CD14-positive monocyte (primary cell): ENCODE measurements at regions not wholly inside any gene's neighbourhood (a gene's known extent, or its start where the extent isn't known, plus 50 kb on each side); places are given as distances from the start of the nearest gene placed in this dataset.

Experiments used
- DNase-seq, 3 donors: peaks; one replicate each; pipeline ENCODE4 v3.0.0-alpha.2; 2011 to 2022
- H2AFZ ChIP-seq: 2 replicates; pipeline ENCODE4 v1.6.0; 2012; ENCODE audit warnings: mild to moderate bottlenecking, low read depth, low read length, inconsistent platforms; ENCODE audit not compliant: insufficient read depth, poor library complexity, severe bottlenecking
- H3K27ac ChIP-seq, 2 donors: 1 replicate in 1 of 2; 2 replicates in 1 of 2; pipeline ENCODE4 v1.5.1; 2012 to 2013; ENCODE audit warnings: low read length in 2 of 2, control low read depth in 1 of 2, inconsistent platforms in 1 of 2, low read depth in 1 of 2, mild to moderate bottlenecking in 1 of 2
- H3K27me3 ChIP-seq, 2 donors: one replicate each; pipeline versions ENCODE4 v1.6.0 to v1.6.1; 2011 to 2013; ENCODE audit warnings: low read length in 2 of 2; ENCODE audit not compliant: control insufficient read depth in 2 of 2, insufficient read depth in 2 of 2
- H3K36me3 ChIP-seq, 2 donors: replicated peaks in 1 of 2; 1 replicate in 1 of 2; 2 replicates in 1 of 2; pipeline versions ENCODE4 v1.5.1 to v1.6.1; 2012 to 2013; ENCODE audit warnings: low read length in 2 of 2, control low read depth in 1 of 2, inconsistent platforms in 1 of 2, mild to moderate bottlenecking in 1 of 2; ENCODE audit not compliant: insufficient read depth in 2 of 2, control insufficient read depth in 1 of 2
- H3K4me1 ChIP-seq, 2 donors: 1 replicate in 1 of 2; 2 replicates in 1 of 2; pipeline versions ENCODE4 v1.5.1 to v1.6.1; 2012 to 2013; ENCODE audit warnings: low read length in 2 of 2, control low read depth in 1 of 2, inconsistent platforms in 1 of 2, mild to moderate bottlenecking in 1 of 2, moderate library complexity in 1 of 2; ENCODE audit not compliant: insufficient read depth in 2 of 2, control insufficient read depth in 1 of 2
- H3K4me2 ChIP-seq: replicated peaks from 2 replicates; pipeline ENCODE3; 2012; ENCODE audit warnings: low read length, moderate library complexity, mild to moderate bottlenecking; ENCODE audit not compliant: poor library complexity, severe bottlenecking; ENCODE audit errors: extremely low read depth
- H3K4me3 ChIP-seq, 3 experiments: fragments of 200-600 bp in 1 of 3; sonication (generic) in 1 of 3; replicated peaks in 1 of 3; 1 replicate in 2 of 3; 2 replicates in 1 of 3; pipeline ENCODE4 v1.5.1; 2011 to 2013; ENCODE audit warnings: low read length in 3 of 3, mild to moderate bottlenecking in 3 of 3, control low read depth in 2 of 3, low read depth in 2 of 3, inconsistent platforms in 1 of 3, moderate library complexity in 1 of 3
- H3K79me2 ChIP-seq: 2 replicates; pipeline ENCODE4 v1.6.0; 2012; ENCODE audit warnings: mild to moderate bottlenecking, control low read depth, inconsistent platforms, low read length, moderate library complexity; ENCODE audit not compliant: insufficient read depth
- H3K9ac ChIP-seq: 2 replicates; pipeline ENCODE4 v1.6.0; 2017; ENCODE audit warnings: low read length, mild to moderate bottlenecking; ENCODE audit not compliant: insufficient read depth, poor library complexity, severe bottlenecking
- H3K9me3 ChIP-seq, 2 donors: replicated peaks in 1 of 2; 1 replicate in 1 of 2; 2 replicates in 1 of 2; pipeline versions ENCODE4 v1.5.1 to v1.6.1; 2012 to 2013; ENCODE audit warnings: low read length in 2 of 2, control low read depth in 1 of 2; ENCODE audit not compliant: control insufficient read depth in 1 of 2, insufficient read depth in 1 of 2
- H4K20me1 ChIP-seq: 2 replicates; pipeline ENCODE4 v1.6.0; 2012; ENCODE audit warnings: mild to moderate bottlenecking, low read length, control low read depth, moderate library complexity; ENCODE audit not compliant: insufficient read depth
- H3K27ac Mint-ChIP-seq, 7 donors: one replicate each; pipeline ENCODE4 v1.8.0; 2020; ENCODE audit warnings: mild to moderate bottlenecking in 7 of 7, mixed read lengths in 7 of 7, moderate library complexity in 6 of 7, inconsistent platforms in 2 of 7
- H3K27me3 Mint-ChIP-seq, 3 donors: one replicate each; pipeline ENCODE4 v1.8.0; 2021 to 2022; ENCODE audit warnings: low read depth in 3 of 3, mild to moderate bottlenecking in 3 of 3, mixed read lengths in 3 of 3, moderate library complexity in 3 of 3, inconsistent platforms in 1 of 3
- H3K36me3 Mint-ChIP-seq, 2 donors: one replicate each; pipeline ENCODE4 v1.8.0; 2020; ENCODE audit warnings: mixed read lengths in 2 of 2, inconsistent platforms in 1 of 2, mild to moderate bottlenecking in 1 of 2
- H3K4me1 Mint-ChIP-seq: one replicate; pipeline ENCODE4 v1.8.0; 2020; ENCODE audit warnings: mild to moderate bottlenecking, mixed read lengths
- H3K4me3 Mint-ChIP-seq, 2 donors: one replicate each; pipeline ENCODE4 v1.8.0; 2020; ENCODE audit warnings: mild to moderate bottlenecking in 2 of 2, mixed read lengths in 2 of 2, moderate library complexity in 1 of 2
- H3K9me3 Mint-ChIP-seq, 7 donors: one replicate each; pipeline ENCODE4 v1.8.0; 2020 to 2022; ENCODE audit warnings: mixed read lengths in 7 of 7, mild to moderate bottlenecking in 6 of 7, moderate library complexity in 6 of 7, inconsistent platforms in 2 of 7
- WGBS: methylation state at CpG from one replicate; pipeline ENCODE4 v1.1.5; 2013; ENCODE audit warnings: missing lambda C conversion rate; ENCODE audit not compliant: insufficient coverage; 5-methylcytosine and 5-hydroxymethylcytosine counted together
- intact Hi-C, 2 donors: fragments of 100-400 bp; cut with micrococcal nuclease; formaldehyde crosslinking; loops; one replicate each; pipeline versions ENCODE4 v1.15.0 to v1.15.1; 2023
- TF ChIP-seq, protein P1 (sequence below): fragments of 200-600 bp; IDR thresholded peaks from one replicate; pipeline ENCODE4 v1.8.0; 2022; ENCODE audit warnings: antibody characterized with exemption, mild to moderate bottlenecking

DNA sequence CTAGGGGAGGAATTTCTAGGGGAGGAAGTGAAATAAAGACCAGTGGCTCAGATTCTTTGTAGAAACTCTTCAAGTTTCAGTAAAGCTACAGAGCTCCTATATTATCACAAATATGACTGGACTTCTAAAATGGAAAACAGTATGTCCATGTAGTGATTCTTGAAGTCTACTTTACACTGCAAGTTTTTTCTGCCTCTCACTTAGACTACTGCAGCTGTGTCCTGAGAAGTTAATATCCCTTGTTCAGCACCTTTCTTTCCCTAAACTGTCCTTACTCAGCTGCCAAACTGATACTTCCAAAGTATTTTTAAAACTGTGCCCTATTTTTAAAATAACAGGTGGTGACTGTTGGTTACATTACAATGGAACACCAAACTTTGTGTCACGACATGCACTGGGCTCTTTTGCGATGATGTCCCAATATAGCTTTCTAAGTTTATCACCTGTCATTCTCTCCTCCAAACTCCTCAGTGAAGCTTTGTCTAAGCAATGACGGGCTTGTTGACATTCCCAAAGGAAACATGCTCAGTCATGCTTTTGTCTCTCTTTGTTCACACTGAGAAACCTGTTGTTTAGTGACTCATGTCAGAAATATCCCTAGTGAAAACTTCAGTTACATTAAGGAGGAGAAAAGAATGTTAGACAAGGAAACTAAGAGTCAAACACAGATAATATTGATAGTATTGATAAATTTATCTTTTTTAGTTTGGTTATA is 341.1 kb downstream of the ARL6IP6 start:
- Histone ChIP-seq H3K9me3 (no peaks in the 10 kb centered on the region), H3K27me3 (no peaks in the 10 kb centered on the region), H2AFZ (no peak overlapping the region), H3K36me3 (no peaks in the 10 kb centered on the region), H4K20me1 (no peaks in the 10 kb centered on the region), H3K79me2 (no peaks in the 10 kb centered on the region), H3K4me2 (no peak overlapping the region), H3K9ac (no peak overlapping the region), H3K4me1 (no peaks in the 10 kb centered on the region), H3K27ac (no peak overlapping the region), H3K4me3 (no peak overlapping the region)
- H3K36me3 Mint-ChIP-seq = no peaks in the 10 kb centered on the region
- H3K4me1 Mint-ChIP-seq = no peaks in the 10 kb centered on the region
- no peak overlapping the region for H3K27ac Mint-ChIP-seq
- no peaks in the 10 kb centered on the region for H3K27me3 Mint-ChIP-seq
- TF ChIP-seq, protein P1, sequence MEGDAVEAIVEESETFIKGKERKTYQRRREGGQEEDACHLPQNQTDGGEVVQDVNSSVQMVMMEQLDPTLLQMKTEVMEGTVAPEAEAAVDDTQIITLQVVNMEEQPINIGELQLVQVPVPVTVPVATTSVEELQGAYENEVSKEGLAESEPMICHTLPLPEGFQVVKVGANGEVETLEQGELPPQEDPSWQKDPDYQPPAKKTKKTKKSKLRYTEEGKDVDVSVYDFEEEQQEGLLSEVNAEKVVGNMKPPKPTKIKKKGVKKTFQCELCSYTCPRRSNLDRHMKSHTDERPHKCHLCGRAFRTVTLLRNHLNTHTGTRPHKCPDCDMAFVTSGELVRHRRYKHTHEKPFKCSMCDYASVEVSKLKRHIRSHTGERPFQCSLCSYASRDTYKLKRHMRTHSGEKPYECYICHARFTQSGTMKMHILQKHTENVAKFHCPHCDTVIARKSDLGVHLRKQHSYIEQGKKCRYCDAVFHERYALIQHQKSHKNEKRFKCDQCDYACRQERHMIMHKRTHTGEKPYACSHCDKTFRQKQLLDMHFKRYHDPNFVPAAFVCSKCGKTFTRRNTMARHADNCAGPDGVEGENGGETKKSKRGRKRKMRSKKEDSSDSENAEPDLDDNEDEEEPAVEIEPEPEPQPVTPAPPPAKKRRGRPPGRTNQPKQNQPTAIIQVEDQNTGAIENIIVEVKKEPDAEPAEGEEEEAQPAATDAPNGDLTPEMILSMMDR = no peak
- WGBS = 62% methylated on average over 3 of the region's 3 CpGs
- intact Hi-C loops = no loop called here
- no peak for DNase-seq
- peaks cover 0 to 3% (median 0%) of the 10 kb centered on the region in 7 donors for H3K9me3 Mint-ChIP-seq
- no peak overlapping the region for H3K4me3 Mint-ChIP-seq

DNA sequence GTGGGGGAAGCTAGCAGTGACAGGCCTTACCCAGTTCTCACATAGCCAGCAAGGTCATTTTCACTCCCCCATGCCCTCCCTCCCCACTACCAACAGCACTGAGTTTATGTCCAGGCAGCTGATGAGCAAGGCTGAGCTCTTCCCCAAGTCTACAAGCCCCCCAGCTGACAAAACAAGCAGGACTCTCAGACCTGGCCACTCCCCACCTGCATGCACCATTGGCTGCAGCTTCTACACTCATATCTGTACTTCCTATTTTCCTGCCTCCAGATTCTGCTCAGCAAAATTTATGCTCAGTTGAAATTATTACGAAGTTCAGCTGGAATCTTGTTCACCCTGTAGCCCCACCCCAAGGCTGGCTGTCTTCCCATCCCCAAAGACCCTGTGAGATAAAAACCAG is 339.3 kb downstream of the ARL6IP6 start:
- Histone ChIP-seq H3K4me1 (no peaks in the 10 kb centered on the region), H3K9me3 (no peaks in the 10 kb centered on the region), H3K79me2 (no peaks in the 10 kb centered on the region), H3K36me3 (no peaks in the 10 kb centered on the region), H2AFZ (no peak overlapping the region), H4K20me1 (no peaks in the 10 kb centered on the region), H3K4me3 (no peak overlapping the region), H3K27me3 (no peaks in the 10 kb centered on the region), H3K9ac (no peak overlapping the region), H3K27ac (no peak overlapping the region), H3K4me2 (no peak overlapping the region)
- no peaks in the 10 kb centered on the region for H3K27me3 Mint-ChIP-seq
- WGBS = 100% methylated on average over 1 of the region's 1 CpG
- no peak overlapping the region for H3K4me3 Mint-ChIP-seq
- TF ChIP-seq, protein P1 = no peak
- no peak overlapping the region for H3K27ac Mint-ChIP-seq
- no peaks in the 10 kb centered on the region for H3K4me1 Mint-ChIP-seq
- no peaks in the 10 kb centered on the region for H3K36me3 Mint-ChIP-seq
- DNase-seq = no peak
- intact Hi-C loops = no loop called here
- peaks cover 0 to 3% (median 0%) of the 10 kb centered on the region in 7 donors for H3K9me3 Mint-ChIP-seq
